ENCODE measurements at regions not wholly inside any gene's neighbourhood (a gene's known extent, or its start where the extent isn't known, plus 50 kb on each side); places are given as distances from the start of the nearest gene placed in this dataset.

GRCh38 chr10:88071879-88072278 is 208.5 kb downstream of the PTEN start:
- TF ChIP-seq EZH2 (IDR thresholded peaks at IDR 0.05; ENCODE audit: insufficient read depth, poor library complexity, severe bottlenecking) (no peak), EZH2phosphoT487 (IDR thresholded peaks at IDR 0.05; ENCODE audit: insufficient read depth, low read depth) (no peak)
